K562 (cell line): ENCODE measurements at regions not wholly inside any gene's neighbourhood (a gene's known extent, or its start where the extent isn't known, plus 50 kb on each side); places are given as distances from the start of the nearest gene placed in this dataset.

Source experiments
- KDM5B ChIP-seq: fragments of 200-600 bp; sonication (generic); IDR thresholded peaks from 2 replicates; pipeline ENCODE4 v1.6.1; 2012; ENCODE audit warnings: low read depth, mild to moderate bottlenecking, moderate library complexity, low read length, control low read depth, inconsistent platforms; ENCODE audit not compliant: insufficient replicate concordance
- TF ChIP-seq, protein P1 (sequence below), 3 experiments: IDR thresholded peaks in 2 of 3; conservative IDR thresholded peaks in 1 of 3; 2 replicates each; pipeline ENCODE4 v1.5.1; 2011 to 2012; ENCODE audit warnings: low read length in 3 of 3, mild to moderate bottlenecking in 3 of 3, control low read depth in 2 of 3, improper control_type of control experiment in 1 of 3, inconsistent platforms in 1 of 3, low read depth in 1 of 3, mixed read lengths in 1 of 3, moderate library complexity in 1 of 3; ENCODE audit not compliant: insufficient read depth in 2 of 3

DNA sequence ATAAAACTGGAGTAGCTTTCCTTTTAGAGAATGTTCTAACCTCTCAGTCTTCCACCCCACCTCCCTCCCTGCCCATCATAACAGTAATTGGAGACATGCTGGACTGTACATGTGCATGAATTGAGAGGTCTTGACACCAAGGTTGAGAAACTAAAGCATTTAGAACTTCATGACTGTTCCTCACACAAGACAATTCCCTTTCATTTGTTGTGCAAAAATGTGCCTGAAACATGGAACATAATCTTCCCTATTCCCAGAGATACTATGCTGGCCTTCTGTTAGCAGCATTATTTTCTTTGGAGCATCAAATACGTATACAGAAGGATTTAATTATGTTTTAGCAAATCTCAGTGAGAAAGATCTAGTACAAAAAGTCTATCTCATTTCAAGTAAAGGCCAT is 97.5 kb upstream of the KCNE2 start:
- TF ChIP-seq, protein P1, sequence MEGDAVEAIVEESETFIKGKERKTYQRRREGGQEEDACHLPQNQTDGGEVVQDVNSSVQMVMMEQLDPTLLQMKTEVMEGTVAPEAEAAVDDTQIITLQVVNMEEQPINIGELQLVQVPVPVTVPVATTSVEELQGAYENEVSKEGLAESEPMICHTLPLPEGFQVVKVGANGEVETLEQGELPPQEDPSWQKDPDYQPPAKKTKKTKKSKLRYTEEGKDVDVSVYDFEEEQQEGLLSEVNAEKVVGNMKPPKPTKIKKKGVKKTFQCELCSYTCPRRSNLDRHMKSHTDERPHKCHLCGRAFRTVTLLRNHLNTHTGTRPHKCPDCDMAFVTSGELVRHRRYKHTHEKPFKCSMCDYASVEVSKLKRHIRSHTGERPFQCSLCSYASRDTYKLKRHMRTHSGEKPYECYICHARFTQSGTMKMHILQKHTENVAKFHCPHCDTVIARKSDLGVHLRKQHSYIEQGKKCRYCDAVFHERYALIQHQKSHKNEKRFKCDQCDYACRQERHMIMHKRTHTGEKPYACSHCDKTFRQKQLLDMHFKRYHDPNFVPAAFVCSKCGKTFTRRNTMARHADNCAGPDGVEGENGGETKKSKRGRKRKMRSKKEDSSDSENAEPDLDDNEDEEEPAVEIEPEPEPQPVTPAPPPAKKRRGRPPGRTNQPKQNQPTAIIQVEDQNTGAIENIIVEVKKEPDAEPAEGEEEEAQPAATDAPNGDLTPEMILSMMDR (IDR thresholded peaks at IDR 0.05 in 2 of 3, conservative IDR thresholded peaks at IDR 0.05 in 1 of 3; ENCODE audit: insufficient read depth in 2 of 3, low read depth in 1 of 3, low read length in 3 of 3), result no peak
- no peak for TF ChIP-seq KDM5B
